Epithelial cell of esophagus (primary cell): ENCODE measurements at regions not wholly inside any gene's neighbourhood (a gene's known extent, or its start where the extent isn't known, plus 50 kb on each side); places are given as distances from the start of the nearest gene placed in this dataset.

Experiments
- DNase-seq: peaks from one replicate; pipeline ENCODE4 v3.0.0; 2010; ENCODE audit warnings: low read depth
- H3K4me3 ChIP-seq: 2 replicates; pipeline ENCODE4 v1.5.1; 2011; ENCODE audit warnings: mild to moderate bottlenecking, low read length, control low read depth
- CTCF ChIP-seq: IDR thresholded peaks from 2 replicates; pipeline ENCODE4 v1.5.1; 2011; ENCODE audit warnings: low read depth, mild to moderate bottlenecking, low read length, control low read depth, inconsistent platforms; ENCODE audit not compliant: insufficient read depth; ENCODE audit errors: missing control alignments

GRCh38 chr2:194926873-194927272 lies 730.2 kb upstream of the SLC39A10 start:
- no peak overlapping the region for H3K4me3 ChIP-seq
- no peak for TF ChIP-seq CTCF
- DNase-seq: no peak

GRCh38 chr2:194925742-194926141 lies 731.3 kb upstream of the SLC39A10 start:
- TF ChIP-seq CTCF: no peak
- H3K4me3 ChIP-seq: no peak overlapping the region
- no peak for DNase-seq

- no peak for DNase-seq
- H3K4me3 ChIP-seq: no peak overlapping the region
- TF ChIP-seq CTCF: no peak
Measured at GRCh38 chr2:194917519-194917918, 739.5 kb upstream of the SLC39A10 start.

- no peak for DNase-seq
- TF ChIP-seq CTCF: no peak
- H3K4me3 ChIP-seq: no peak overlapping the region
Measured at GRCh38 chr2:194915485-194915884, 741.5 kb upstream of the SLC39A10 start.

- no peak for TF ChIP-seq CTCF
- DNase-seq: no peak
- H3K4me3 ChIP-seq: no peak overlapping the region
Measured at GRCh38 chr2:194907569-194907968, 749.5 kb upstream of the SLC39A10 start.

GRCh38 chr2:194896871-194897270 lies 760.2 kb upstream of the SLC39A10 start:
- DNase-seq: no peak
- TF ChIP-seq CTCF: no peak
- no peak overlapping the region for H3K4me3 ChIP-seq

- no peak for DNase-seq
- no peak for TF ChIP-seq CTCF
- H3K4me3 ChIP-seq: no peak overlapping the region
Measured at GRCh38 chr2:194883711-194884110, 773.3 kb upstream of the SLC39A10 start.
